Activated naive CD8-positive, alpha-beta T cell treated with anti-CD3 and anti-CD28 coated beads, Interleukin-2, amount 50 U/mL, for 24 hours (primary cell): ENCODE measurements at regions not wholly inside any gene's neighbourhood (a gene's known extent, or its start where the extent isn't known, plus 50 kb on each side); places are given as distances from the start of the nearest gene placed in this dataset.

Experiments
- ATAC-seq: fragments of 150-1000 bp; cut with Tn5 transposase; one replicate; pipeline ENCODE4 v1.10.0; 2021
- DNase-seq: peaks from one replicate; pipeline ENCODE4 v3.0.0; 2021
- H3K27ac Mint-ChIP-seq: one replicate; pipeline ENCODE4 v1.8.0; 2021; ENCODE audit warnings: mild to moderate bottlenecking, mixed read lengths
- H3K27me3 Mint-ChIP-seq: one replicate; pipeline ENCODE4 v1.8.0; 2021; ENCODE audit warnings: mixed read lengths
- H3K36me3 Mint-ChIP-seq: one replicate; pipeline ENCODE4 v1.8.0; 2021; ENCODE audit warnings: low read depth, mixed read lengths
- H3K4me1 Mint-ChIP-seq: one replicate; pipeline ENCODE4 v1.8.0; 2021; ENCODE audit warnings: mixed read lengths
- H3K4me3 Mint-ChIP-seq: one replicate; pipeline ENCODE4 v1.8.0; 2021; ENCODE audit warnings: mild to moderate bottlenecking, moderate library complexity, mixed read lengths
- H3K9me3 Mint-ChIP-seq: one replicate; pipeline ENCODE4 v1.8.0; 2021; ENCODE audit warnings: mixed read lengths

GRCh38 chr17:74076446-74076845 lies 127.0 kb upstream of the RPL38 start:
- Mint-ChIP-seq H3K4me3 (no peak overlapping the region), H3K27me3 (peaks cover 2% of the 10 kb centered on the region), H3K36me3 (no peaks in the 10 kb centered on the region), H3K27ac (no peak overlapping the region), H3K9me3 (no peaks in the 10 kb centered on the region), H3K4me1 (no peaks in the 10 kb centered on the region)
- ATAC-seq (no peak), DNase-seq (no peak)

- Mint-ChIP-seq H3K4me1 (no peaks in the 10 kb centered on the region), H3K36me3 (no peaks in the 10 kb centered on the region), H3K4me3 (no peak overlapping the region), H3K27ac (no peak overlapping the region), H3K27me3 (peaks cover 3% of the 10 kb centered on the region), H3K9me3 (no peaks in the 10 kb centered on the region)
- DNase-seq (no peak), ATAC-seq (no peak)
Observed at GRCh38 chr17:74077231-74077630, 126.2 kb upstream of the RPL38 start.

GRCh38 chr17:74078363-74078941 lies 125.0 kb upstream of the RPL38 start:
- ATAC-seq (no peak), DNase-seq (no peak)
- Mint-ChIP-seq H3K27me3 (peaks cover 7% of the 10 kb centered on the region), H3K9me3 (no peaks in the 10 kb centered on the region), H3K4me3 (no peak overlapping the region), H3K27ac (no peak overlapping the region), H3K36me3 (no peaks in the 10 kb centered on the region), H3K4me1 (no peaks in the 10 kb centered on the region)

- peaks cover 7% of the 10 kb centered on the region for H3K27me3 Mint-ChIP-seq
- ATAC-seq (no peak), DNase-seq (no peak)
- H3K27ac Mint-ChIP-seq = no peak overlapping the region
- peaks cover under 1% of the 10 kb centered on the region for H3K9me3 Mint-ChIP-seq
- no peak overlapping the region for H3K4me3 Mint-ChIP-seq
- H3K36me3 Mint-ChIP-seq = no peaks in the 10 kb centered on the region
- H3K4me1 Mint-ChIP-seq = no peaks in the 10 kb centered on the region
Observed at GRCh38 chr17:74079537-74080300, 123.8 kb upstream of the RPL38 start.

- Mint-ChIP-seq H3K9me3 (peaks cover 10% of the 10 kb centered on the region), H3K4me1 (no peaks in the 10 kb centered on the region), H3K4me3 (no peak overlapping the region), H3K27ac (no peak overlapping the region), H3K36me3 (no peaks in the 10 kb centered on the region), H3K27me3 (peaks cover 7% of the 10 kb centered on the region)
- ATAC-seq = no peak
- no peak for DNase-seq
Observed at GRCh38 chr17:74080656-74081582, 122.6 kb upstream of the RPL38 start.

- peaks cover 10% of the 10 kb centered on the region for H3K9me3 Mint-ChIP-seq
- H3K27me3 Mint-ChIP-seq = peaks cover 9% of the 10 kb centered on the region
- H3K4me1 Mint-ChIP-seq = no peaks in the 10 kb centered on the region
- H3K4me3 Mint-ChIP-seq = no peak overlapping the region
- ATAC-seq (no peak), DNase-seq (no peak)
- no peak overlapping the region for H3K27ac Mint-ChIP-seq
- no peaks in the 10 kb centered on the region for H3K36me3 Mint-ChIP-seq
Observed at GRCh38 chr17:74082886-74083285, 120.6 kb upstream of the RPL38 start.

GRCh38 chr17:74083321-74083720 lies 120.2 kb upstream of the RPL38 start:
- ATAC-seq (no peak), DNase-seq (no peak)
- peaks cover 10% of the 10 kb centered on the region for H3K9me3 Mint-ChIP-seq
- no peaks in the 10 kb centered on the region for H3K36me3 Mint-ChIP-seq
- no peak overlapping the region for H3K4me3 Mint-ChIP-seq
- no peak overlapping the region for H3K27ac Mint-ChIP-seq
- peaks cover 14% of the 10 kb centered on the region for H3K27me3 Mint-ChIP-seq
- no peaks in the 10 kb centered on the region for H3K4me1 Mint-ChIP-seq

- DNase-seq (peak; percentile 3), ATAC-seq (no peak)
- Mint-ChIP-seq H3K4me3 (no peak overlapping the region), H3K27me3 (peaks cover 13% of the 10 kb centered on the region), H3K27ac (no peak overlapping the region), H3K9me3 (peaks cover 10% of the 10 kb centered on the region), H3K36me3 (no peaks in the 10 kb centered on the region), H3K4me1 (no peaks in the 10 kb centered on the region)
Observed at GRCh38 chr17:74085434-74085833, 118.0 kb upstream of the RPL38 start.

GRCh38 chr17:74087002-74087585 lies 116.4 kb upstream of the RPL38 start:
- Mint-ChIP-seq H3K27me3 (peaks cover 15% of the 10 kb centered on the region), H3K4me3 (no peak overlapping the region)
- ATAC-seq = no peak

GRCh38 chr17:74088285-74088933 lies 115.1 kb upstream of the RPL38 start:
- DNase-seq (no peak), ATAC-seq (no peak)
- Mint-ChIP-seq H3K27me3 (peaks cover 10% of the 10 kb centered on the region), H3K27ac (no peak overlapping the region), H3K36me3 (no peaks in the 10 kb centered on the region), H3K4me3 (no peak overlapping the region), H3K4me1 (no peaks in the 10 kb centered on the region), H3K9me3 (peaks cover 10% of the 10 kb centered on the region)

More at GRCh38 chr17:74087002-74087585, 116.4 kb upstream of the RPL38 start:
- DNase-seq = no peak
- peaks cover 10% of the 10 kb centered on the region for H3K9me3 Mint-ChIP-seq
- no peak overlapping the region for H3K27ac Mint-ChIP-seq
- H3K4me1 Mint-ChIP-seq = no peaks in the 10 kb centered on the region
- no peaks in the 10 kb centered on the region for H3K36me3 Mint-ChIP-seq

- no peak overlapping the region for H3K27ac Mint-ChIP-seq
- H3K9me3 Mint-ChIP-seq = peaks cover 10% of the 10 kb centered on the region
- ATAC-seq (no peak), DNase-seq (no peak)
- no peaks in the 10 kb centered on the region for H3K4me1 Mint-ChIP-seq
- peaks cover 10% of the 10 kb centered on the region for H3K27me3 Mint-ChIP-seq
- H3K36me3 Mint-ChIP-seq = no peaks in the 10 kb centered on the region
- H3K4me3 Mint-ChIP-seq = no peak overlapping the region
Observed at GRCh38 chr17:74088934-74089329, 114.5 kb upstream of the RPL38 start.

- H3K9me3 Mint-ChIP-seq = peaks cover 10% of the 10 kb centered on the region
- H3K36me3 Mint-ChIP-seq = no peaks in the 10 kb centered on the region
- H3K27me3 Mint-ChIP-seq = peaks cover 10% of the 10 kb centered on the region
- ATAC-seq = no peak
- no peaks in the 10 kb centered on the region for H3K4me1 Mint-ChIP-seq
- no peak for DNase-seq
- no peak overlapping the region for H3K4me3 Mint-ChIP-seq
- H3K27ac Mint-ChIP-seq = no peak overlapping the region
Observed at GRCh38 chr17:74089380-74089779, 114.1 kb upstream of the RPL38 start.

GRCh38 chr17:74089869-74090464 lies 113.5 kb upstream of the RPL38 start:
- DNase-seq (peak; percentile 69), ATAC-seq (no peak)
- no peak overlapping the region for H3K27ac Mint-ChIP-seq
- H3K9me3 Mint-ChIP-seq = peaks cover 8% of the 10 kb centered on the region
- H3K36me3 Mint-ChIP-seq = no peaks in the 10 kb centered on the region
- no peaks in the 10 kb centered on the region for H3K4me1 Mint-ChIP-seq
- H3K27me3 Mint-ChIP-seq = peaks cover 10% of the 10 kb centered on the region
- no peak overlapping the region for H3K4me3 Mint-ChIP-seq

- no peaks in the 10 kb centered on the region for H3K4me1 Mint-ChIP-seq
- H3K27ac Mint-ChIP-seq = no peak overlapping the region
- DNase-seq = no peak
- no peaks in the 10 kb centered on the region for H3K9me3 Mint-ChIP-seq
- H3K36me3 Mint-ChIP-seq = no peaks in the 10 kb centered on the region
- H3K4me3 Mint-ChIP-seq = no peak overlapping the region
- peaks cover 2% of the 10 kb centered on the region for H3K27me3 Mint-ChIP-seq
- ATAC-seq = no peak
Observed at GRCh38 chr17:74094651-74095050, 108.8 kb upstream of the RPL38 start.
